HG03097 (cell line): ENCODE measurements at regions not wholly inside any gene's neighbourhood (a gene's known extent, or its start where the extent isn't known, plus 50 kb on each side); places are given as distances from the start of the nearest gene placed in this dataset.
"Not testable (repeated sequence)": the region's sequence is repeated elsewhere in the genome, so short reads cannot be mapped to it uniquely, and the experiment has no call there.

Experiments used
- ATAC-seq: cut with Tn5 transposase; IDR thresholded peaks from one replicate; pipeline ENCODE4 v1.9.1; 2021; ENCODE audit not compliant: unreplicated experiment, low FRiP score

DNA sequence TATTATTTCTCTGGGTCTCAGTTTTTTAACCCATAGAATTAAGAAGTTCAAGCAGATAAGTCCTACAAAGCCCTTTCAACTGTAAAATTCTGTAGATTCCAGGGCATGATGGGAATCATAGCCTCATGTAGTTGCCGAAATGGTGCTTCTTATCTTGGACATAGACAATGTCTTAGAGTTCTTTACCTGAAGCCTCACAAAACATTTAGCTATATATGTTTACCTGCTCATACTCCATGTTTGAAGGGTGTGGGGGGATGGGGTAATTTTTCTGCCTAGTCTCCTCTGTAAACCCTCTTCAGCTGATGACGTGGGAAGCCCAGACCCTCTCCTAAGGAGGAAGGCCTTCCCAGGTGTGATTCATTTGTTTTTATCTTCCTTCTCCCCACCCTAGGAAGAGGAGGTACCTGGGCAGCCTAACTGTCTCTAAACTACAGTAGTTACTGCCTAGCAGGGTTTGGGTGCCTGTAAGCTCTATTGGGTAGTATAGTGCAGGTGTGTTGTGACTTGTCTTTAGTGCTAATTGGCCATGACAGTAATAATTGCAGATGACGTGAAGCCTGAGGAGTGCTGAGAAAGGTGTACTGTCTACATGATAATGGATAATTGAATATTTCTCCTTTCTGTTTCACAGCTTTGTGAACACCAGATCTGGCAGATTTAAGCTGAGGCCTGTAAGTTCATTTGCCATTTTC is 230.8 kb downstream of the TFAP2B start:
- ATAC-seq = no peak

GRCh38 chr6:51049983-51050877 is 231.6 kb downstream of the TFAP2B start:
- no peak for ATAC-seq

DNA sequence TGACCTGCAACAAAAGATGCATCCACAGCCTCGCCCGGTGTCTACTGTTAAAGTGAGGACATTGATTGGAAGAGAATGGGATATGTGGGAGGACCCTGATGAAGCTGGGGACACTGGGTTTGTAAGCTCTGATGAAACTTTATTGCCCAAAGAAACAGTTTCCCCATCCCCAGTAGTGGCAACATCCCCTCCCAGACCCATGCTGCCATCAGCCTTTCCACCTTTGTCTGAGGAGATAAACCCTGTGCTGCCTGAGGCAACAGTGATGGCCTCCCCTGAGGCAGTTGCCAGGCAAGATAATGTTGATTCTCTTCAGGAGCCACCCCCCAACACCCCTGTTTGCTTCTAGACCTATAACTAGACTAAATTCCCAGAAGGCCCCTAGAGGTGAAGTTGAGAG is 234.0 kb downstream of the TFAP2B start:
- ATAC-seq = not testable (repeated sequence)

DNA sequence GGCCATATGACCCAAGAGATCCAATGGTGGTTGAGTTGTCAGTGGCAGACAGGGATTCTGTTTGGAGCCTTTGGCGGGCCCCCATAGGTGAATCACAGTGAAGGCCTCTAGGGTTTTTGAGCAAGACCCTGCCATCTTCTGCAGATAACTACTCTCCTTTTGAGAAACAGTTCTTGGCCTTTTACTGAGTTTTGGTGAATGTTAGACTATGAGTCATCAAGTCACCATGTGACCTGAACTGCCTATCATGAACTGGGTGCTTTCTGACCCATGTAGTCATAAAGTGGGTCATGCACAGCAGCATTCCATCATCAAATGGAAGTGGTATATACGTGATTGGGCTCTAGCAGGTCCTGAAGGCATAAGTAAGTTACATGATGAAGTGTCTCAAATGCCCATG is 236.6 kb downstream of the TFAP2B start:
- ATAC-seq = not testable (repeated sequence)

DNA sequence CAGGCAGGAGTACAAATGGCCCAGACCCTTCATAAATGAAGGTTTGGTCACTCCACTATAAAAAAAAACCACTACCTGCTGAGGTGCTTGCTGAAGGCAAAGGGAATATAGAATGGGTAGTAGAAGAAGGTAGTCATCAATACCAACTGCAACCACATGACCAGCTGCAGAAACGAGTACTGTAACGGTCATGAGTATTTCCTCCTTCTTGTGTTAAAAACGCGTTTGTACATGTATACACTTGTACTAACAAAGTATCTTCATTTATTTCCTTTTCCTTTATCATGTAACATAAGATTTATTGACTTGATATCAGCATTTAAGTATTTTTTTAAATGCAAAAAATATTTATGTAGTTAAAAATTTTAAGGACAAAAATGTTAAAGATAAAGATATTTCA is 238.6 kb downstream of the TFAP2B start:
- ATAC-seq = no peak

GRCh38 chr6:51060262-51060762 is 241.6 kb downstream of the TFAP2B start:
- ATAC-seq = no peak

DNA sequence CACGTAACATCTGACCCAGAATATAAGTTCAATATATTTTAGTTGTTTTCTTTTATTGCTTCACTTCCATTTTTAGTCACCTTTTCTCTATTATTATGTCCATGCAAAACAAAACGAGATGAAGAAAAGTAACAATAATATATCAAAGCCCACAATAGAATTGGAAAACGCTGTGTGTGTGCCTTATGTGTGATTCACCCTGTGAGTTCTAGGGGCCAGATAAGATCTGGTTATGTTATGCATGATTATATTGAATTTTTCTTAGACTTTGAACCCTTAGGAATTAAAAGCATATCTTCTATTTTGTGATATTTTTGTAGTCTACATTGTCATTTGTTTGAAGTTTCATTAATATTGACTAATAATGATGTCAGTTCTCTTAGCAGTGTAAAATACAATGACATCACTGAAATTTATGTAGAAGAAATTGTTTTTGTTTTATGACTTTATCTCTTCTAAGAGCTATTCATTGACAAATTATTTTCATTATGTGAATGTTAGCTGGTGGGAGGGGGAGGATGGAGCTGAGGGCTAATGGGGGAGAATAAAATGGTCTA is 243.6 kb downstream of the TFAP2B start:
- ATAC-seq = no peak

GRCh38 chr6:51077821-51078518 is 259.3 kb downstream of the TFAP2B start:
- ATAC-seq = no peak

GRCh38 chr6:51090343-51090742 is 271.7 kb downstream of the TFAP2B start:
- ATAC-seq = no peak

GRCh38 chr6:51093871-51094270 is 275.2 kb downstream of the TFAP2B start:
- ATAC-seq = no peak

DNA sequence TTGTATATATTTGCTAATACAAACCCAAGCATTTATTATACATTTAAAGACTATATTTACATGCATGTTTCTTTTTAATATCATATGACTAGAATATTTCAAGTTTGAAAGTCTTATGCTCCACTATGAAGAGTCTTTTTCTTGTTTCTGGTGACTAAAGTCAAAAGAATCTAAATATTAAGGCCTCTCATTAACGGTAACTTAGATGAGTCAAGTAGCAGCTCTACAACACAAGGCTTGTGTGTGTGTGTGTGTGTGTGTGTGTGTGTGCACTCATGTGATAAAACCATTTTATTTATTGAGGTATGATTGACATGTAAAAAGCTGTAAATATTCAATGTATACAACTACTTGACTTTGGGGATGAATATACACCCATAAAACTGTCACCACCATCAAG is 275.6 kb downstream of the TFAP2B start:
- ATAC-seq = no peak

GRCh38 chr6:51098246-51098645 is 279.6 kb downstream of the TFAP2B start:
- no peak for ATAC-seq

DNA sequence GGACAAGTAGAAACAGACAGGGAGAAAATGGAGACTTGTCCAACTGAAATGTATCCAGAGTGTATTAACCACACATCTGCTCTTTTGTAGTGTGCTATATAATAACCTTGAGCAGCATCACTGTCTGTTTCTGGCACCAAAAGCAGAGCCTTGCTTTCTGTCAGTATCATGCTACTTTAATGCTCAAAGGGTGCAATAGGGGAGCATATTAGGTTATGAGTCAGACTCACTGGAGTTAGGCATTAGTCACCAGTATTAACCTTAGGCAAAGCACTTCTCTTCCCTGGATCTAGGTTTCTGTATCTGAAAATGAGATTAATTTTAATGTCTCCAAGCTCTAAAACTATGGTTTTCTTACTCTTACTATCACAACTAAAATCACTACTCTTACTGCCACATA is 280.1 kb downstream of the TFAP2B start:
- no peak for ATAC-seq

GRCh38 chr6:51099201-51099600 is 280.5 kb downstream of the TFAP2B start:
- no peak for ATAC-seq

DNA sequence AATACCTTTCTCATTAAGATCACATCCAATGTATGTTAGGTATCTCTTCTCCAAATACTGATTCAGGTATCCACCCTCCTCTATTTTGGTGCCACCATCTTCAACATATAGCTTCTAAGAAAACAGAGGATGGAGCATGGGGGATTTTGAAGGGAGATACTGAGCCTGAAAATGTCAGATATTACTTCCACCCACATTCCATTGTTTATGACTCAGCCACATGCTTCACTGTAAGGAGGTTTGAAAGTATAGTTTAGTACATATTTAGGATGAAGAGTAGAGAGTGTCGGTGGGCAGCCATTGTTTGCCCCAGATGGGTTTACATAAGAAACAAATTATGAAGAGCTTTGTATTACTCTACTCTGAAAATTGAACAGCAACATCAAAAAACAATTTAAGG is 286.7 kb downstream of the TFAP2B start:
- no peak for ATAC-seq

DNA sequence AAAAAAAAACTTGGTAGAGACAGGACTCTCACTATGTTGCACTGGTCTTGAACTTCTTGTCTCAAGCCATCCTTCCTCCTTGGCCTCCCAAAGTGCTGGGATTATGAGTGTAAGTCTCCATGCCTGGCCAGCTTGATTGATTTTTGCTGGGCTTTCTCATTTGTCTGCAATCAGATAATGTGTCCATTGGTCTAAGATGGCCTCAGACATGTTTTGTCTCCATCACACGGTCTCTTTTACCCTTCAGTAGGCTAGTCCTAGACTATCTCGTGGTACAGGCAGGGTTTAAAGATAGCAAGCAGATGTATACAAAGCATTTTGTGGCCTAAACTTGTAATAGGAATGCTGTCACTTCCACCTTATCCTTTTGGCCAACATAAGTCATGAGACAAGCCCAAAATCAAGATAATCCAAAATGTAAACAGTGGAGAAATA is 289.1 kb downstream of the TFAP2B start:
- no peak for ATAC-seq

DNA sequence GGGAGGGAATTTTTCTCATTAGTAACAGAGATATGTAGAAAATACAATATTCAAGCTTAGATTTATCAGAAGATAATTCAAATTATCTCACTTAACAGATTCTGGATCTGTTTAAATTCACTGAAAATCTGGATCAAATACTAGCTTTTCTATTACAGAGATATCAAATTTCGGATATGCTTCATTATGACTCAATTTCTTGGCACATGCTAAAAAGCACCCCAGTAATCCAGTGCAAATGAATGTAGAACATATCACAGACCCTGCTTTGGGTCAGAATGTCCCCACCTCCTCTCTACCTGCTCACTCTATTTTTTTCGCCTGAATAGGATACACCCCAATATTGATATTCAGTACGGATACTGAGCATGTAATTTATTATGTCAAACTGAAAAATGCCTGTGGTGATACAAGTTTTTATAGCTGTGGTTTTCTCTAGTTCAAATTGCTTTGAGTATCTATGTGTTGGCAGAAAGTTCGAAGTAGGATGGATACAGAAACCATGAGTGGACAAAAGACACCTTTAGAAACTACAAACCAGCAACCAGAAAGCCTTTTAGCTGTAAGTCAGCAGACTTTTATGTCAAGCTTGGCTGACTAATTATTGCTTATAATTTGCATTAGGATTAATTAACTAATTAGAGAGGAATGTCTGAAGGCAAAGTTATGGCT is 290.0 kb downstream of the TFAP2B start:
- ATAC-seq = no peak

DNA sequence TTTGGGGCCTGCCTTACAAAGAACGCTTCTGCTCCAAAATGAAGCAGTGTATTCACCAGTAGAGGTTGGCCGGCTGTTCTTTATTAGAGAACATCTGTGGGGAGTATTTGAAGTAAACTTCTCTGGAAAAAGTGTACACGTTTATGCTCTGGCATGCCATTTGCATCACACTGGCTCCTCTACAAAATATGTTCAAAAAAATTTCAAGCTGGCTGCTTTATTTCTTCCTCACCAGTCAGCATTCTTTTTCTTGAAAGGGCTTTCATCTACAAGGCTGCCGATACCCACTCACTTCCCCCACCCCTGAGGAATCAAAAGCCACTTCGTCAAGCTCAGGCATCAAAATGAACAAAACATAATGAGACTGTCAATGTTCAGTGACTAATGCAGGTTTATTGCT is 294.1 kb downstream of the TFAP2B start:
- ATAC-seq = no peak

- ATAC-seq = no peak
Observed at GRCh38 chr6:51116723-51117122, 298.1 kb downstream of the TFAP2B start.

- ATAC-seq = no peak
Observed at GRCh38 chr6:51118792-51119191, 300.1 kb downstream of the TFAP2B start.
